Ureter (tissue), 1 donor: ENCODE measurements at regions not wholly inside any gene's neighbourhood (a gene's known extent, or its start where the extent isn't known, plus 50 kb on each side); places are given as distances from the start of the nearest gene placed in this dataset.
A peak's percentile ranks its signal among the peaks of the same experiment; 100 is the strongest.

Source experiments
- DNase-seq: peaks from one replicate; pipeline ENCODE4 v3.0.0-alpha.2; 2020; ENCODE audit warnings: low spot score
- donor health status: DM: yes; HTN: yes; CAD: no.

DNA sequence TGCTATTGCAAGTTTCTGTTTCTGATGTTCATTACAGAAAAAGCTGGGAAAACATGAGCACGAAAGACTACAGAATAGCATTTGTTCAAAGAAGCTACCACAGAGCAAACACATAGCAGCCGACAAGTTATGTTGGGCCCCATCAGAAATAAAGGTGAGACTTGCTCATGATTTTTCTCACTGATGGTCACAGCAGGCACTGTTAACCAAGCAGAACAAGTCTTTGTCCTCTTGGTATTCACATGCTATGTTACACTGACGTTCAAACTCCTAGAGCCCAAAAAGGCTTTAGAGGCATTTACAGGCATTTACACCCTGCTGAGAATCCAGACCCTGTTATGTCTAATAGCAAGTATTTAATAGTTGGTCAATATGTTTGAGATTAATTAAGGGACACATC lies 235.0 kb upstream of the HNMT start:
- no peak for DNase-seq

DNA sequence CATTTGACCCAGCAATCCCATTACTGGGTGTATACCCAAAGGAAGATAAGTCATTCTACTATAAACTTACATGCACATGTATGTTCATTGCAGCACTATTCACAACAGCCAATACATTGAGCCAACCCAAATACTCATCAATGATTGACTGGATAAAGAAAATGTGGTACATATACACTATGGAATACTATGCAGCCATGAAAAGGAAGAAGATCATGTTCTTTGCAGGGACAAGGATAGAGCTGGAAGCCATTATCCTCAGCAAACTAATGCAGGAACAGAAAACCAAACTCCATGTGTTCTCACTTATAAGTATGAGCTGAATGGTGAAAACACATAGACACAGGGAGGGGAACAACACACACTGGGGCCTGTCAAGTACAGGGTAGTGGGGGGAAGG lies 226.7 kb upstream of the HNMT start:
- no peak for DNase-seq

DNA sequence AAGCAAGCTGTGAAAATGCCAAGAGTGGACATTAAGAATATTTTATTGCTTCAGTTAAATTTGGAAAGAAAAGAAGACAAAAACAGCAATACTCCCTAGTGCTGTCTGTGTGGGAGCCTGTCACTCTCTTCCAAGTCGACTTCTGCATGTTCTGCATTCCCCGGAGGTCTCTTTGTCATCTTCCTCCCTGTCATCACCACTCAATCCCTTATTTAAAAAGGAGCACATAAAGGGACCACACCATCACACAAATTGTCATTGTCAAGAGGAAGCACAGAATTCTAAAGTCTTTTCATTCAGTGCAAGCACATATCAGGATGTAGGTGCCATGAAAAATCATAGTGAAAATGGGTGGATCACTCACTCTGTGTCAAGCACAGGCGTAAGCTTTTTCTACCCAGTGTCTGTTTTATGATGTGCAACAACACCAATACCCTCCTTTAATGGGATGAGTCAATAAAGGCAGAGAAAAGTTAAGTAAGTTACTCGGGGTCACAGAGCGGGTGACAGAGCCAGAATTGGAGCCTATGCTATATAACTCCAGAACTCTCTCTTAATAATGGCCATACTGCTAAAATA lies 222.4 kb upstream of the HNMT start:
- DNase-seq, result no peak

DNA sequence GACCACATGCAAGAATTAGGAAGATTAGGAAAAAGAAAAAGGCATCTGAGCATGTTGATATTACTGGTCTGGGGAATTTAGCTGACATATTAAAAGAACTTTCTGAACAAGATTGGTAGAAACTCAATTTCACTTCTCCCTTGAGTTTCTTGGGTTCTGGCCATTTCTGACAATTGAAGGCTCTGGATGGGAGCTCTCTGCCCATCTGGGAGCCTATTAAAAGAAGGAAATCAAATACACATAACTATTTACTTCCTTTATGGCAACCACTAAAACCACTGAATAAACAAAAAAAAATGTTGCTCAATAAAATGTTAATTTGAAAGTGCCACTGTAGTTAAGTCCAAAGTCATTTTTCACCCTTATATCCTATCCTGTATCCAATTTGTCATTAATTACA lies 216.8 kb upstream of the HNMT start:
- no peak for DNase-seq

GRCh38 chr2:137748533-137748932 lies 215.7 kb upstream of the HNMT start:
- no peak for DNase-seq

DNA sequence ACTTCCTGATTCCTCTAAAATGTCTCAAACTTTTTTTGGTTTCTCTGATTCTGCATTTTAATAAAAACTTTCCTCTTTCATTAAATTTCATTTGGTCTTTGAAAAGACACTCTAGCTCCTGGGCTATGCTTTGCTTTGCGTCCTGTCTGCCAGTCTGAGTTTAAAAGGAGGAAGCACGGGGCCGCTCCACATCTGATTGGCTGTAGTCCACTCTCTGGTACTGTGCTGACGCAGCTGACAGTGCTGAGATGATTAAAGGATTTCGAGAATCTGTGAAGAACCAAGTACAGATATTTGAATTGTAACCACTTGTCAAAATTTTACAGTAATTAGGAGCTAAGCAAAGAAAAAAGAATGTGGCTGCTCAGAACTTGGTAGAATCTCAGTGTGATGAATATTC lies 199.6 kb upstream of the HNMT start:
- DNase-seq, result no peak

- no peak for DNase-seq
Measured at GRCh38 chr2:137769406-137769805, 194.9 kb upstream of the HNMT start.

DNA sequence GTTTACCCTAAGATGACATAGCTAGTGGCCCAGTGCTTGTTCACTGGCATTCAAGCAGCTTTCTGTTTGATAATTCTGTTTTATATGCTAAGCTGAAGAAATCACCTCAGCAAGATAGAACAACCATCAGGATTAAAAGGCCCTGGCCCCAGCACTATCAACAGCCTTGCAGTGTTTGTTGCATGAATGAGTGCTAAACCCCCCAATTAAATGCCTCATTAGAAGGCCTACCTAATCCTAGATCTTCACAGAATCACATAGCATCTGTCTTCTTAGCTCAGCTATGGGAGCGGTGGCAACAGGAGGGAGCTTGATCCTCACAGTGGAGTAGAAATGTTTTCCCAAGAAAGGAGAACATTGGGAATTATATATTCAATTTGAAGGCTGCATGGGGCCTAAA lies 194.1 kb upstream of the HNMT start:
- DNase-seq, result no peak

GRCh38 chr2:137771064-137771463 lies 193.2 kb upstream of the HNMT start:
- DNase-seq, result no peak

DNA sequence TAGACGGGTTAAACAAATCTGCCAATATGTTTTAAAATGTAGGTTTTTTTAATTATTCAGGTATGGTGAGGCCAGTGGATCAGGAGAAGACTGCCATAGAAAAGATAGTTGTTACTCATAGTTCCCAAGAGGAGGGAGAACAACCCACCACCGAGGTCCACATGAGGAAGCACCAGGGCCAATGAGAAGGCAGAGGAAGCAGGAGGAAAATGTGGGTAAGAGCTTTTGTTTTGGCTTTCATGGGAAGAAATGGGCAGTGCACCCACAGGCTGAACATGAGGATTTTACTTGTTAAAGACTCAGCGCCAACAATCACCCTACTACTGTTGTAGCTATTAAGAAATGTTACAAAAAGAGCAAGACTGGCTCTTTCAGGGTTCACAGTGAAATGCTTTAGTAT lies 191.8 kb upstream of the HNMT start:
- DNase-seq, result no peak

DNA sequence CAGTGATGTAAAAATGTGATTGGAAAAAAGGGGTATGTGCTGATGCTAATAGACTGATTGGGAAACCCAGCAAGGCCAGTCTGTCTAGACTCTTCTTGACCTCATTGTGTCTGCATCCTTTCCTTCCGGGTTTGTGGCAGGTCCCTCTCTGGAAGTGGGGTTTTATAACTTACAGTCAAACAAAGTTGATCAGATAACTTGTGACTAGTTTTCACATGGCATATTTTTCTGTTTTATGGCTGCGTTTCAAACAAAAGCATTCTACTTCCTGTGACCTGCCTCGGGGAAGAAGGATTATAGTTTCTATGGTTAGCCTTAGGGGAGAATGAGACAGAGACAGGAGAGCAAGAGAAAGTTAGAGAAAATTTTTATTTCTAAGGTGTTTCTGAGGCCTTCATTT lies 188.7 kb upstream of the HNMT start:
- peak; percentile 47 for DNase-seq

DNA sequence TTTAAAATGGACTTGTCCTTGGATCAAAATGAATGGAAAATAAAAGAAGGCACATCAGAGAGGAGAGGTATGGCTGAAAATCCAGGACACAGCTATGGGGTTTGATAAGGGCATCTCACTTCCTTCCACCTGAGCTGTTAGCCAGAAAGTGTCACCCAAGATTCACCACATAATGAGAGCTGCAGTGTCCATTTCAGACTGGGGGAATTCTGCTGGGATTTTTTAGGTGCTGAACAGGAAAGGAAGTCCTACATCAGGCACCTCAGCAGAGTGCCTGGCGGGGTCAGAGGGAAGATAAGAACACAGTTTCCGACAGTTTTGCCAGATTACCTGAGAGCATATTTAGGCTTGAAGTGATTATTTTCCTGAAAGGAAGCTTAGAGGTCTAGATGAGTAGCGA lies 187.6 kb upstream of the HNMT start:
- no peak for DNase-seq

- no peak for DNase-seq
Measured at GRCh38 chr2:137797641-137798040, 166.6 kb upstream of the HNMT start.

- DNase-seq, result no peak
Measured at GRCh38 chr2:137799600-137799999, 164.7 kb upstream of the HNMT start.

GRCh38 chr2:137800386-137800785 lies 163.9 kb upstream of the HNMT start:
- no peak for DNase-seq

DNA sequence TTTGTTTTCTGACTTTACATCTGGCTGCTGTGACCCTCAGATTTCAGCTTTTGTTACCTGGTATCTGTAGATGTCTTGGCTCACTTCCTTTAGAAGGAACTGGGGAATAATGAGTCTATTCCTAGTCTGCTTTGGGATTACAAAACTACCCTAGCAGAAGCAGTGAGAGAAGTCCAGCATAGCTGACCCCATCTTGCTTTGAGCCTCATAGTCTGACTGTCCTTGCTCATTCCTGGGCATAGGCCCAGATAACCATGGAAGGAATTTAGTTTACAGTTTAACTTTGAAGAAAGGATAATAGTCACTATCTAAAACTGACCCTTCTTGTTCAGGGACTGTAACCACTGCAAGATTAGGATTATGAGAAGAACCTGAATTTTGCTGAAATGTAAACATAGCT lies 163.0 kb upstream of the HNMT start:
- DNase-seq, result no peak

- DNase-seq, result no peak
Measured at GRCh38 chr2:137802038-137802437, 162.2 kb upstream of the HNMT start.

DNA sequence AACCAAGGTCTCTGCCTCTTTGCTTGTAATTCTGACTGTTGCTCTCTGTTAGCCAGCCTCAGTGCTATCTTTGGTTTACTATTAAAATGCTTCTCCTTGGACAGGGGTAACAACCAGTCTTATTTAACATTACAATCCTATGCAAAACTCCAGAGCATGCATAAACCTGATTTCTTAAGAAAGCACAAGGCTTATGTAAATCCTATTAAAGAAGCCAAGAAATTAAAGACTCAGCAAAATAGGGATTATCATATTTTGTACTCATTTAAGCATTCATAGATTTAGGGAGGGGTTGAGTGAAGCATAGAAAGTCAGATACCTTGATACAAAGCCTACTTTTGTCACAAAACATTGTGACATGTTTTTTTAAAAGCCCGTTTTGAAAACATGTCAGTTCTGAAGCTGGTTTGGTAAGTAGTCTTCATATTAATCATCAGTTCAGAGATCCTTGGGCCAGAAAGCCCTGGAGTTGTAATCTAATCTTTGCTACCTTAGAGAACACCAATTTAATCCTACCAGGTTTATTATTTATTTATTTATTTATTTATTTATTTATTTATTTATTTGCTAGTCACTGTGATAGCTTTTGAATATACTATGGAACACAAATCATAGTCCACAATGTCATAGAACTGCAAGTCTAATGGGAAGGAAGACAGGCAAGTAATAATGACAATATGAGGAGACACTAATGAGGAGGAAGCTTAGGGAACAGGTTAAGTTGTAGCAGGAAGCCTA lies 158.0 kb upstream of the HNMT start:
- DNase-seq, result no peak

DNA sequence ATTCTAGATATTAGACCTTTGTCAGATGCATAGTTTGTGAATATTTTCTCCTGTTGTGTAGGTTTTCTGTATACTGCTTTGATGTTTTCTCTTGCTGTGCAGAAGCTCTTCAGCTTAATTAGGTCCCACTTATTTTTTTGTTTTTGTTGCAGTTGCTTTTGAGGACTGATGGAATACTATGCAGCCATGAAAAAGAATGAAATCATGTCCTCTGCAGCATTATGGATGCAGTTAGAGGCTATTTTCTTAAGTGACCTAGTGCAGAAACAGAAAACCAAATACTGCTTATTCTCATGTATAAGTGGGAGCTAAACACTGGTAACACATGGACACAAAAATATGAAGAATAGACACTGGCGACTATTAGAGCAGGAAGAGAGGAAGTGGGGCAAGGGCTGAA lies 155.0 kb upstream of the HNMT start:
- DNase-seq, result no peak

GRCh38 chr2:137809837-137810236 lies 154.4 kb upstream of the HNMT start:
- DNase-seq, result no peak

DNA sequence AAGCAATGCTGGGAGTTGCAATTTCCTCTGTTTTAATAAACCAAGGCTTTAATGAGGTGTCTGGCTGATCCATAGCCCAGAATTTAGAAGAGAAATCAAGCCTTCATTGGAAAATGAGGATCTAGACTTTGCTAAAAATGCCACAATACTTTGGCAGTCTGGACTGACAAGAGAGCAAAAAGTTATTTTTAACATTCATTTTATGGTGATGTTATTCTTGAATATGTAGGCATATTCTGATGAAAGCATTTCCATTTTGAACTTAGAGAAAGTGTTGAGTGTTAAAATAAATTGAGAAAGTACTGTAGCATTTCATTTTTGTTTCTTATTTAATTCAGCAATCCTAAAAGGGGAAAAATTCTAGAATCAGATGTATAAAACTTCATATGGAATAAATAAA lies 151.8 kb upstream of the HNMT start:
- DNase-seq, result no peak

DNA sequence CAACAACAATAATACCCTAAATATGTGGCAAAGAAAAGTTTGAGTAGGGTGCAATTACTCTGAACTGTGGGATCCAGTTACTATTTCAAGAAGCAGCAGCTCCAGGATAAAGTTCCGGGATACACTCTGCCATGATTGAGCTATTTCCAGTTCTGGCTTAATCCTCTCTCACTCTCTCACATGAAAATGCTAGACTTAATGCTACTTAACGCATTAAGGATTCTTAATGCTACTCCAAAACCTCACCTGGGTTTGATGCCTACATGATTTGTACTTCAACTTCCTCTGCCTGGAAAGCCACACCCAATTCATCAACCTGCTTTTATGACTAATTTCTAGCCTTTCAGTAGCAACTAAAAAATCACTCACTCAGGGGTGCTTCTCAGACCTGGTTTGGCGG lies 151.1 kb upstream of the HNMT start:
- no peak for DNase-seq

DNA sequence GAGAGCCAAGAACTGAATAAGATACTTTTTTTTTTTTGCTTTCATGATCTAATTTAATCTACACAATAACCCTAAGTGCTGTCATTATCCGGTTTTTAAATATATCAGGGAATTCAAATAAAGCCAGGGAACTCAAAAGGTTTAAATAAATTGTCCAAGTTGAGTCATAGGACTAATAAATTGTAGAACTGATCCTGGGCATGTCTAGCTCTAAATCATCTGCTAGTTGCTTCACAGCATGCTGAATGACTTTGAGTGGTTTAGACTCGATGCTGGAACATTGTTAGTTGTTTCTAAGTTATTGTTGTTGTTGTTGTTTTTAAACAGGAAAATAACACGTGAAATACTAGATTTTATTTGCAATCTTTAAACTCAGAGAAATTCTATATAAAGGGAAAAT lies 147.2 kb upstream of the HNMT start:
- no peak for DNase-seq

- DNase-seq, result no peak
Measured at GRCh38 chr2:137823196-137823595, 141.1 kb upstream of the HNMT start.
